GM21619 (cell line): ENCODE measurements at regions not wholly inside any gene's neighbourhood (a gene's known extent, or its start where the extent isn't known, plus 50 kb on each side); places are given as distances from the start of the nearest gene placed in this dataset.

Experiments used
- ATAC-seq: cut with Tn5 transposase; IDR thresholded peaks from one replicate; pipeline ENCODE4 v1.9.1; 2021; ENCODE audit not compliant: unreplicated experiment

GRCh38 chr2:105455488-105456003, 56.7 kb upstream of the FHL2 start:
- no peak for ATAC-seq

GRCh38 chr2:105454801-105455485, 56.1 kb upstream of the FHL2 start:
- ATAC-seq = no peak

GRCh38 chr2:105451571-105452166, 52.8 kb upstream of the FHL2 start:
- no peak for ATAC-seq

GRCh38 chr2:105450471-105450870, 51.6 kb upstream of the FHL2 start:
- ATAC-seq = no peak

GRCh38 chr2:105449076-105449475, 50.2 kb upstream of the FHL2 start:
- ATAC-seq = no peak
